ENCODE measurements at regions not wholly inside any gene's neighbourhood (a gene's known extent, or its start where the extent isn't known, plus 50 kb on each side); places are given as distances from the start of the nearest gene placed in this dataset.

DNA sequence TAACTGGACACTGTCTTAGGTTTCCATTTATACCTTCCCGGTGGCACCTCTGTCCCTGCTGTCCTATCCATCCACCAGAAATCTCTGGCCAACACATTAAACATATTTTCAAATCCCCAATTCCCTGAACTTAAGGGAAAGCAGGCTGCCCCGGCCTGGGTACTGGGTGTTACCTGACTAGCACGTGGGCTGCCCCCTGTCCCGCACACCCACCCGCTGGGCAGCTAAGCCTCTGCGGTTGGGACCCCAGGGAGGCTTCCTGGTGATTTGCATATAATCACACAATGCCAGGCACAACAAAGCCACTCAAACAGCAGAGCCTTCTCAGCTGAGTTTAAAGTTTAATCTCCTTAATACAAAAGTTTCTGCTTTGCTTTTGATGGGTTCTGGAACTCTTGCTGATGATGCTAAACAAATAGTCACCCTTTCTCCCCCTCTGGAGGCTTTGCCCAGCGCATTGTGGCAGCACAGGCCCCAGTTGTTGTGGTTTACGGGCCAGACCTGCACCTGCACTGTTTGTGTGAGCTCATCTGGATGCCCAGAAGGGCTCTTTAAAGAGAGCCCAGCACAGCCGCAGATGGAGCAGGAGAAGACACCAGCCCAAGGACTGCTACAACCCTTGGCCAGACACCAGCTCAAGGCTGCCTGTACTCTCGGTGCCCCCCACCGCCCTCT lies 59.9 kb upstream of the POU2AF1 start:
- H3K4me3 ChIP-seq (ENCODE audit: control insufficient read depth, low read depth, low read length) = no peak overlapping the region
- no peak for DNase-seq (ENCODE audit: low read depth)
- TF ChIP-seq, protein P1, sequence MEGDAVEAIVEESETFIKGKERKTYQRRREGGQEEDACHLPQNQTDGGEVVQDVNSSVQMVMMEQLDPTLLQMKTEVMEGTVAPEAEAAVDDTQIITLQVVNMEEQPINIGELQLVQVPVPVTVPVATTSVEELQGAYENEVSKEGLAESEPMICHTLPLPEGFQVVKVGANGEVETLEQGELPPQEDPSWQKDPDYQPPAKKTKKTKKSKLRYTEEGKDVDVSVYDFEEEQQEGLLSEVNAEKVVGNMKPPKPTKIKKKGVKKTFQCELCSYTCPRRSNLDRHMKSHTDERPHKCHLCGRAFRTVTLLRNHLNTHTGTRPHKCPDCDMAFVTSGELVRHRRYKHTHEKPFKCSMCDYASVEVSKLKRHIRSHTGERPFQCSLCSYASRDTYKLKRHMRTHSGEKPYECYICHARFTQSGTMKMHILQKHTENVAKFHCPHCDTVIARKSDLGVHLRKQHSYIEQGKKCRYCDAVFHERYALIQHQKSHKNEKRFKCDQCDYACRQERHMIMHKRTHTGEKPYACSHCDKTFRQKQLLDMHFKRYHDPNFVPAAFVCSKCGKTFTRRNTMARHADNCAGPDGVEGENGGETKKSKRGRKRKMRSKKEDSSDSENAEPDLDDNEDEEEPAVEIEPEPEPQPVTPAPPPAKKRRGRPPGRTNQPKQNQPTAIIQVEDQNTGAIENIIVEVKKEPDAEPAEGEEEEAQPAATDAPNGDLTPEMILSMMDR (IDR thresholded peaks at IDR 0.05; ENCODE audit: control insufficient read depth, insufficient read depth, low read depth, low read length, missing control alignments) = no peak

- H3K4me3 ChIP-seq (ENCODE audit: control insufficient read depth, low read depth, low read length) = no peak overlapping the region
- TF ChIP-seq, protein P1 (IDR thresholded peaks at IDR 0.05; ENCODE audit: control insufficient read depth, insufficient read depth, low read depth, low read length, missing control alignments) = no peak
Measured at GRCh38 chr11:111438168-111438567, 59.1 kb upstream of the POU2AF1 start.

GRCh38 chr11:111435046-111435698 lies 56.1 kb upstream of the POU2AF1 start:
- TF ChIP-seq, protein P1 (IDR thresholded peaks at IDR 0.05; ENCODE audit: control insufficient read depth, insufficient read depth, low read depth, low read length, missing control alignments) = no peak
- no peak overlapping the region for H3K4me3 ChIP-seq (ENCODE audit: control insufficient read depth, low read depth, low read length)
- DNase-seq (ENCODE audit: low read depth) = no peak

More at GRCh38 chr11:111438168-111438567, 59.1 kb upstream of the POU2AF1 start:
- DNase-seq (ENCODE audit: low read depth) = no peak

- H3K4me3 ChIP-seq (ENCODE audit: control insufficient read depth, low read depth, low read length) = no peak overlapping the region
- no peak for DNase-seq (ENCODE audit: low read depth)
- TF ChIP-seq, protein P1 (IDR thresholded peaks at IDR 0.05; ENCODE audit: control insufficient read depth, insufficient read depth, low read depth, low read length, missing control alignments) = peak; percentile 86
Measured at GRCh38 chr11:111429066-111429506, 50.0 kb upstream of the POU2AF1 start.
